Osteoblast (primary cell): ENCODE measurements at regions not wholly inside any gene's neighbourhood (a gene's known extent, or its start where the extent isn't known, plus 50 kb on each side); places are given as distances from the start of the nearest gene placed in this dataset.

Source experiments
- DNase-seq: peaks from one replicate; pipeline ENCODE4 v3.0.0; 2011; ENCODE audit warnings: low spot score, mixed read lengths; ENCODE audit not compliant: insufficient read length; ENCODE audit errors: missing footprints
- H2AFZ ChIP-seq: 2 replicates; pipeline ENCODE4 v1.6.0; 2011; ENCODE audit warnings: mild to moderate bottlenecking, low read length
- H3K27ac ChIP-seq: 2 replicates; pipeline ENCODE4 v1.5.1; 2011; ENCODE audit warnings: mild to moderate bottlenecking, low read depth, low read length, moderate library complexity
- H3K27me3 ChIP-seq: 2 replicates; pipeline ENCODE4 v1.6.0; 2012; ENCODE audit warnings: mild to moderate bottlenecking, control low read depth, inconsistent platforms, low read length, moderate library complexity; ENCODE audit not compliant: insufficient read depth
- H3K36me3 ChIP-seq: 2 replicates; pipeline ENCODE4 v1.5.1; 2011; ENCODE audit warnings: mild to moderate bottlenecking, low read length, control low read depth, moderate library complexity; ENCODE audit not compliant: insufficient read depth
- H3K4me1 ChIP-seq: 2 replicates; pipeline ENCODE4 v1.5.1; 2011; ENCODE audit warnings: mild to moderate bottlenecking, low read length, control low read depth, moderate library complexity; ENCODE audit not compliant: insufficient read depth
- H3K4me2 ChIP-seq: 2 replicates; pipeline ENCODE4 v1.6.0; 2011; ENCODE audit warnings: mild to moderate bottlenecking, low read length; ENCODE audit not compliant: insufficient read depth
- H3K4me3 ChIP-seq: fragments of 200-600 bp; sonication (generic); 3 replicates; pipeline ENCODE4 v1.5.1; 2012; ENCODE audit warnings: mild to moderate bottlenecking, low read length, inconsistent platforms; ENCODE audit not compliant: insufficient read depth
- H3K79me2 ChIP-seq: 2 replicates; pipeline ENCODE4 v1.6.0; 2012; ENCODE audit warnings: mild to moderate bottlenecking, low read length, control low read depth, inconsistent platforms; ENCODE audit not compliant: insufficient read depth
- H3K9me3 ChIP-seq: 2 replicates; pipeline ENCODE4 v1.5.1; 2011; ENCODE audit warnings: low read depth, low read length, control low read depth
- H4K20me1 ChIP-seq: 2 replicates; pipeline ENCODE4 v1.6.0; 2012; ENCODE audit warnings: mild to moderate bottlenecking, low read length, control low read depth; ENCODE audit not compliant: insufficient read depth
- CTCF ChIP-seq: IDR thresholded peaks from 2 replicates; pipeline ENCODE4 v1.5.1; 2011; ENCODE audit warnings: mild to moderate bottlenecking, low read depth, low read length, moderate library complexity; ENCODE audit errors: extremely low read depth

GRCh38 chr18:38313831-38314230 is 748.2 kb upstream of the CELF4 start:
- Histone ChIP-seq H3K27ac (no peak overlapping the region), H3K4me2 (no peak overlapping the region)

GRCh38 chr18:38312532-38312931 is 746.9 kb upstream of the CELF4 start:
- Histone ChIP-seq H3K4me1 (no peaks in the 10 kb centered on the region), H2AFZ (no peak overlapping the region), H3K27ac (no peak overlapping the region), H3K9me3 (peaks cover 2% of the 10 kb centered on the region), H3K4me2 (no peak overlapping the region), H3K27me3 (no peaks in the 10 kb centered on the region), H3K79me2 (no peaks in the 10 kb centered on the region), H4K20me1 (no peaks in the 10 kb centered on the region), H3K4me3 (no peak overlapping the region), H3K36me3 (no peaks in the 10 kb centered on the region)
- no peak for TF ChIP-seq CTCF
- no peak for DNase-seq

More at GRCh38 chr18:38313831-38314230, 748.2 kb upstream of the CELF4 start:
- TF ChIP-seq CTCF = no peak
- H3K4me1 ChIP-seq = no peaks in the 10 kb centered on the region
- no peak for DNase-seq
- H4K20me1 ChIP-seq = no peaks in the 10 kb centered on the region
- H2AFZ ChIP-seq = no peak overlapping the region
- H3K4me3 ChIP-seq = no peak overlapping the region
- no peaks in the 10 kb centered on the region for H3K27me3 ChIP-seq
- peaks cover 2% of the 10 kb centered on the region for H3K9me3 ChIP-seq
- H3K36me3 ChIP-seq = no peaks in the 10 kb centered on the region
- no peaks in the 10 kb centered on the region for H3K79me2 ChIP-seq

GRCh38 chr18:38310936-38311335 is 745.3 kb upstream of the CELF4 start:
- Histone ChIP-seq H3K4me1 (no peaks in the 10 kb centered on the region), H3K27ac (no peak overlapping the region), H3K79me2 (no peaks in the 10 kb centered on the region), H2AFZ (no peak overlapping the region), H4K20me1 (no peaks in the 10 kb centered on the region), H3K27me3 (no peaks in the 10 kb centered on the region), H3K4me2 (no peak overlapping the region), H3K9me3 (peaks cover 2% of the 10 kb centered on the region), H3K4me3 (no peak overlapping the region), H3K36me3 (no peaks in the 10 kb centered on the region)
- TF ChIP-seq CTCF = no peak
- DNase-seq = no peak

GRCh38 chr18:38307914-38308313 is 742.3 kb upstream of the CELF4 start:
- Histone ChIP-seq H3K4me1 (no peaks in the 10 kb centered on the region), H3K27ac (no peak overlapping the region), H4K20me1 (no peaks in the 10 kb centered on the region), H3K4me3 (no peak overlapping the region), H3K4me2 (no peak overlapping the region), H3K79me2 (no peaks in the 10 kb centered on the region), H3K9me3 (no peaks in the 10 kb centered on the region), H3K36me3 (no peaks in the 10 kb centered on the region), H2AFZ (no peak overlapping the region), H3K27me3 (no peaks in the 10 kb centered on the region)
- no peak for TF ChIP-seq CTCF
- DNase-seq = no peak
